ENCODE measurements at regions not wholly inside any gene's neighbourhood (a gene's known extent, or its start where the extent isn't known, plus 50 kb on each side); places are given as distances from the start of the nearest gene placed in this dataset.
"Not testable (repeated sequence)": the region's sequence is repeated elsewhere in the genome, so short reads cannot be mapped to it uniquely, and the experiment has no call there.

DNA sequence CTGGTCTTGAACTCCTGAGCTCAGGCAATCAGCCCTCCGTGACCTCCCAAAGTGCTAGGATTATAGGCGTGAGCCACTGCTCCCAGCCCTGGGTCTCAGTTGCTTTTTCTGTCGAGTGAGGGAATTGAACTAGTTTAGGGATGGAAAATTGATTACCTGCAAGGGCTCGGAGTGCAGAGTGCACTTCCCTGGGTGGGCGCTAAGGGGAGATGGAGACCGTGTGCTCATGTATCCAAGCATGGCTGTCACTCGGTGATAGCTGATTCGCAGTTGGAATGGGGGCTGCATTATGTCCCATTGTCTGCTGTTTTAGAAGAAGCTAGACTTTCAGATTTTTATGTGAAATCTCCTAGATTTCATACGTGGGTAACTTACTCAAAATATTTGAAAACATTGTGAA is 139.9 kb upstream of the RFC3 start:
- Histone ChIP-seq H3K9me3 (ENCODE audit: insufficient read depth, low read length) (no peaks in the 10 kb centered on the region), H3K4me3 (ENCODE audit: low read length) (peak overlapping the region; percentile 68), H4K20me1 (ENCODE audit: insufficient read depth, low read length) (no peaks in the 10 kb centered on the region), H3K4me2 (ENCODE audit: low read length) (peak overlapping the region; percentile 74), H2AFZ (ENCODE audit: low read depth, low read length) (no peak overlapping the region), H3K27ac (ENCODE audit: low read length) (no peak overlapping the region), H3K36me3 (replicated peaks; ENCODE audit: low read depth, low read length) (no peaks in the 10 kb centered on the region), H3K4me1 (ENCODE audit: low read length) (peaks cover 31% of the 10 kb centered on the region), H3K27me3 (ENCODE audit: low read depth, low read length) (peaks cover 13% of the 10 kb centered on the region; the same call in 1 of the 2 replicates), H3K9ac (ENCODE audit: low read length) (no peak overlapping the region), H3K79me2 (ENCODE audit: low read length) (no peaks in the 10 kb centered on the region)
- TF ChIP-seq, protein P1, sequence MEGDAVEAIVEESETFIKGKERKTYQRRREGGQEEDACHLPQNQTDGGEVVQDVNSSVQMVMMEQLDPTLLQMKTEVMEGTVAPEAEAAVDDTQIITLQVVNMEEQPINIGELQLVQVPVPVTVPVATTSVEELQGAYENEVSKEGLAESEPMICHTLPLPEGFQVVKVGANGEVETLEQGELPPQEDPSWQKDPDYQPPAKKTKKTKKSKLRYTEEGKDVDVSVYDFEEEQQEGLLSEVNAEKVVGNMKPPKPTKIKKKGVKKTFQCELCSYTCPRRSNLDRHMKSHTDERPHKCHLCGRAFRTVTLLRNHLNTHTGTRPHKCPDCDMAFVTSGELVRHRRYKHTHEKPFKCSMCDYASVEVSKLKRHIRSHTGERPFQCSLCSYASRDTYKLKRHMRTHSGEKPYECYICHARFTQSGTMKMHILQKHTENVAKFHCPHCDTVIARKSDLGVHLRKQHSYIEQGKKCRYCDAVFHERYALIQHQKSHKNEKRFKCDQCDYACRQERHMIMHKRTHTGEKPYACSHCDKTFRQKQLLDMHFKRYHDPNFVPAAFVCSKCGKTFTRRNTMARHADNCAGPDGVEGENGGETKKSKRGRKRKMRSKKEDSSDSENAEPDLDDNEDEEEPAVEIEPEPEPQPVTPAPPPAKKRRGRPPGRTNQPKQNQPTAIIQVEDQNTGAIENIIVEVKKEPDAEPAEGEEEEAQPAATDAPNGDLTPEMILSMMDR (IDR thresholded peaks at IDR 0.05; ENCODE audit: low read depth, low read length): peak; percentile 82
- TF ChIP-seq EZH2phosphoT487 (IDR thresholded peaks at IDR 0.05; ENCODE audit: low read depth): no peak

DNA sequence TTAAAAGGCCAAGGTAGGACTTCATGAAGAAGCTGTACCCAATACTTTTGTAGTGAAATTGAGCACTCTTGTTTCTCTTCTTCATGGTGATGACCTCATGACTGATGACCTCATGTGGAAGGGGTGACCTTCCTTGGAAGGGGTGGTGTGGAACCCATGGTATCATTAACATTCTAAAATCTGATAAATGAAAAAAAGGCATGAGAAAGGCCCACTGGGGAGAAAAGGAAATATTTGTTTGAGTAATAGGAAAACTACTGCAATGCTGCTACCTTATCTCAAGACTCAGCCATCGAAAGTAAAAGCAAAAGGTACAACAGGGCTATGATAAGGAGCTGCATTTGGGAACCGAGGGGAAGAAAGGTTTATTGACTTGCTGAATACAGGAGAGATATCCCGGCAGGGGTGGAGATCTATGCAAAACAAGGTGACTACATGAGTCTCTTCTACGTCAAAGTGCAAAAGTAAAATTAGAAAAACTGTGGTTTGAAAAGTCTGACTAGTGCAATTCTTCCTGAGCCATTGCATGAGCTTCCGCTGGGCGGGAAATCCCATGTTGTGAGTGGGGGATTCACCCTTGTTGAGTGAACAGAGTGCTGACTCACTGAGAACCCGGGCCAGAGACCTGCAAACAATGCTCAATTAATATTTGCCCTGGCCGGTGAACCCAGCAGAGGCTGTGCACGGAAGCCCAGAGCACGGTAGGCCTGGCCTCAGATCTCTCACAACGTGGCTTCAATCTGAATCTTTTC is 138.9 kb upstream of the RFC3 start:
- Histone ChIP-seq H3K9ac (ENCODE audit: low read length) (peak overlapping the region; percentile 62), H2AFZ (ENCODE audit: low read depth, low read length) (peak overlapping the region; percentile 52; the same call in 1 of the 2 replicates), H3K4me3 (ENCODE audit: low read length) (peak overlapping the region; percentile 59)

DNA sequence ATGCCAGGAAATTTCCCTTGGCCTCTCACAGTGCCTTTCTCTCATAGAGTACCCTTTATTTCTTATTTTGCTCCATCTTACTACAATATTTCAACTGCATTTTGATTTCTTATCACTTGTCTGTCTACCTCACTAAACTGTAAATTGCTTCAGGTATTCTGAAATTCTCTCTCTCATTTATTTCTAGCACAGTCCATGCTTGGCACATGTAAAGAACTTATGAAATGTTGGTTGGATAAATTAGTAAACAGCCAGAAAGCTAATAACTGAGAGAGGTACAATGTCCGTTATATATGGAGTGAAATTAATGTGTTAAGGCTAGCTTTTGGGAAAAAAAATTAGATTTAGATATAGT is 138.3 kb upstream of the RFC3 start:
- peak overlapping the region; percentile 59 for H3K4me3 ChIP-seq (ENCODE audit: low read length)
- H3K9me3 ChIP-seq (ENCODE audit: insufficient read depth, low read length): no peaks in the 10 kb centered on the region
- no peaks in the 10 kb centered on the region for H3K79me2 ChIP-seq (ENCODE audit: low read length)
- H3K9ac ChIP-seq (ENCODE audit: low read length): peak overlapping the region; percentile 62
- no peak for TF ChIP-seq EZH2phosphoT487 (IDR thresholded peaks at IDR 0.05; ENCODE audit: low read depth)
- TF ChIP-seq, protein P1 (IDR thresholded peaks at IDR 0.05; ENCODE audit: low read depth, low read length): no peak
- H3K4me2 ChIP-seq (ENCODE audit: low read length): peak overlapping the region; percentile 74
- no peaks in the 10 kb centered on the region for H3K36me3 ChIP-seq (replicated peaks; ENCODE audit: low read depth, low read length)
- peak overlapping the region; percentile 52; the same call in 1 of the 2 replicates for H2AFZ ChIP-seq (ENCODE audit: low read depth, low read length)
- H4K20me1 ChIP-seq (ENCODE audit: insufficient read depth, low read length): no peaks in the 10 kb centered on the region
- peaks cover 31% of the 10 kb centered on the region for H3K4me1 ChIP-seq (ENCODE audit: low read length)
- H3K27ac ChIP-seq (ENCODE audit: low read length): peak overlapping the region; percentile 55
- H3K27me3 ChIP-seq (ENCODE audit: low read depth, low read length): peaks cover 13% of the 10 kb centered on the region; the same call in 1 of the 2 replicates

More for the DNA sequence above, 138.9 kb upstream of the RFC3 start:
- Histone ChIP-seq H3K4me2 (ENCODE audit: low read length) (peak overlapping the region; percentile 74), H3K79me2 (ENCODE audit: low read length) (no peaks in the 10 kb centered on the region), H3K36me3 (replicated peaks; ENCODE audit: low read depth, low read length) (no peaks in the 10 kb centered on the region), H3K27ac (ENCODE audit: low read length) (peak overlapping the region; percentile 55), H4K20me1 (ENCODE audit: insufficient read depth, low read length) (no peaks in the 10 kb centered on the region), H3K9me3 (ENCODE audit: insufficient read depth, low read length) (no peaks in the 10 kb centered on the region), H3K4me1 (ENCODE audit: low read length) (peaks cover 31% of the 10 kb centered on the region), H3K27me3 (ENCODE audit: low read depth, low read length) (peaks cover 13% of the 10 kb centered on the region; the same call in 1 of the 2 replicates)
- TF ChIP-seq, protein P1 (IDR thresholded peaks at IDR 0.05; ENCODE audit: low read depth, low read length): no peak
- TF ChIP-seq EZH2phosphoT487 (IDR thresholded peaks at IDR 0.05; ENCODE audit: low read depth): no peak

DNA sequence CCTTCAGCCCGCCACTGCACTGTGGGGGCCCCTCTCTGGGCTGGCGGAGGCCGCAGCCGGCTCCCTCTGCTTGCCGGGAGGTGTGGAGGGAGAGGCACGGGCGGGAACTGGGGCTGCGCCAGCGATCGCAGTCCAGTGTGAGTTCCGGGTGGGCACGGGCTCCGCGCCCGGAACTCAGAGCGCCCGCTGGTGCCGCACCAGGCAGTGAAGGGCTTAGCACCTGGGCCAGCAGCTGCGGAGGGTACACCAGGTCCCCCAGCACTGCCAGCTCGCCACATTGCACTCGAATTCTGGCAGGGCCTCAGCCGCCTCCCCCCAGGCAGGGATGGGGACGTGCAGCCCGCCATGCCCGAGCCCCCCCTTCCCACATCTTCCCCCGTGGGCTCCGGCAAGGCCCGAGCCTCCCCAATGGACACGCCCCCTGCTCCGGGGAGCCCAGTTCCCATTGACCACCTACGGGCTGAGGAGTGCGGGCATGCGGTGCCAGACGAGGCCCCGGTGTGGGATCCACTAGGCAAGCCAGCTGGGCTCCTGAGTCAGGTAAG is 135.9 kb upstream of the RFC3 start:
- Histone ChIP-seq H3K9ac (ENCODE audit: low read length) (no peak overlapping the region), H3K4me2 (ENCODE audit: low read length) (no peak overlapping the region), H3K4me1 (ENCODE audit: low read length) (peaks cover 24% of the 10 kb centered on the region), H3K27ac (ENCODE audit: low read length) (no peak overlapping the region), H3K36me3 (replicated peaks; ENCODE audit: low read depth, low read length) (no peaks in the 10 kb centered on the region), H3K4me3 (ENCODE audit: low read length) (no peak overlapping the region), H3K27me3 (ENCODE audit: low read depth, low read length) (no peaks in the 10 kb centered on the region), H4K20me1 (ENCODE audit: insufficient read depth, low read length) (no peaks in the 10 kb centered on the region), H2AFZ (ENCODE audit: low read depth, low read length) (no peak overlapping the region), H3K9me3 (ENCODE audit: insufficient read depth, low read length) (no peaks in the 10 kb centered on the region), H3K79me2 (ENCODE audit: low read length) (no peaks in the 10 kb centered on the region)
- TF ChIP-seq, protein P1 (IDR thresholded peaks at IDR 0.05; ENCODE audit: low read depth, low read length): no peak

DNA sequence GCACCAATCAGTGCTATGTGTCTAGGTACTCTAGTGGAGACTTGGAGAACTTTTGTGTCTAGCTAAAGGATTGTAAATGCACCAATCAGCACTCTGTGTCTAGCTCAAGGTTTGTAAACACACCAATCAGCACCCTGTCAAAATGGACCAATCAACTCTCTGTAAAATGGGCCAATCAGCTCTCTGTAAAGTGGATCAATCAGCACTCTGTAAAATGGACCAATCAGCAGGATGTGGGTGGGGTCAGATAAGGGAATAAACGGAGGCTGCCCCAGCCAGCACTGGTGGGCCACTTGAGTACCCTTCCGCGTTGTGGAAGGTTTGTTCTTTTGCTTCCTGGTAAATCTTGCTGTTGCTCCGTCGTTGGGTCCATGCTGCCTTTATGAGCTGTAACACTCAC is 135.3 kb upstream of the RFC3 start:
- not testable (repeated sequence) for H3K4me3 ChIP-seq (ENCODE audit: low read length); H3K27ac ChIP-seq (ENCODE audit: low read length); H3K79me2 ChIP-seq (ENCODE audit: low read length); H3K9me3 ChIP-seq (ENCODE audit: insufficient read depth, low read length); H3K36me3 ChIP-seq (replicated peaks; ENCODE audit: low read depth, low read length); H2AFZ ChIP-seq (ENCODE audit: low read depth, low read length); H3K4me2 ChIP-seq (ENCODE audit: low read length); H3K9ac ChIP-seq (ENCODE audit: low read length); H3K27me3 ChIP-seq (ENCODE audit: low read depth, low read length); H4K20me1 ChIP-seq (ENCODE audit: insufficient read depth, low read length)
- H3K4me1 ChIP-seq (ENCODE audit: low read length): peaks cover 18% of the 10 kb centered on the region
